A549 (cell line): ENCODE measurements at regions not wholly inside any gene's neighbourhood (a gene's known extent, or its start where the extent isn't known, plus 50 kb on each side); places are given as distances from the start of the nearest gene placed in this dataset.
"Not testable (repeated sequence)": the region's sequence is repeated elsewhere in the genome, so short reads cannot be mapped to it uniquely, and the experiment has no call there.

ENCODE experiments used
- ATAC-seq, 2 experiments: fragments of 200-7000 bp in 1 of 2; fragments of >200 bp in 1 of 2; cut with Nextera tagmentation in 1 of 2; cut with Tn5 transposase in 1 of 2; 3 replicates each; pipeline versions ENCODE4 v1.8.0 to v1.9.1; 2018 to 2020; ENCODE audit warnings: mild to moderate bottlenecking in 1 of 2, moderate library complexity in 1 of 2
- CTCF ChIA-PET: fragments of 300-600 bp; sonication (Branson Sonifier 250); formaldehyde crosslinking; extraction: SDS; loops from one replicate; lab custom pipeline; 2021; ENCODE audit warnings: antibody characterized with exemption, inconsistent platforms; lab: Yijun Ruan, JAX
- POLR2A ChIA-PET: fragments of 350-600 bp; formaldehyde crosslinking; extraction: SDS; loops from one replicate; lab custom pipeline; 2021; ENCODE audit warnings: antibody characterized with exemption, inconsistent platforms; lab: Yijun Ruan, JAX
- DNase-seq, 2 experiments: peaks; one replicate each; pipeline versions ENCODE4 v3.0.0 to v3.0.0-alpha.2; 2011 to 2016; ENCODE audit warnings: low read depth in 1 of 2, low spot score in 1 of 2
- FAIRE-seq: peaks from 2 replicates; lab custom pipeline; 2011; peaks lifted over from hg19 to GRCh38; lab: Jason Lieb, UNC
- H3K27ac ChIP-seq, 2 experiments: fragments of >200 bp; sonication (Bioruptor Twin); formaldehyde crosslinking; 3 replicates each; pipeline ENCODE4 v1.5.1; 2016 to 2017
- H3K4me1 ChIP-seq: fragments of >200 bp; sonication (Bioruptor Twin); formaldehyde crosslinking; 3 replicates; pipeline ENCODE4 v1.6.1; 2016
- H3K4me2 ChIP-seq: fragments of >200 bp; sonication (Bioruptor Twin); formaldehyde crosslinking; 3 replicates; pipeline ENCODE4 v1.6.1; 2016
- H3K4me3 ChIP-seq: fragments of >200 bp; sonication (Bioruptor Twin); formaldehyde crosslinking; 3 replicates; pipeline ENCODE4 v1.5.1; 2016
- H3K9me3 ChIP-seq: fragments of >200 bp; sonication (Bioruptor Twin); formaldehyde crosslinking; 3 replicates; pipeline ENCODE4 v1.6.1; 2016
- WGBS: methylation state at CpG from one replicate; pipeline ENCODE4 v1.1.6; 2017; ENCODE audit errors: missing lambda C conversion rate; 5-methylcytosine and 5-hydroxymethylcytosine counted together

- CTCF ChIA-PET, H3K27ac ChIP-seq, ATAC-seq, DNase-seq, H3K4me3 ChIP-seq, FAIRE-seq, H3K9me3 ChIP-seq, POLR2A ChIA-PET, H3K4me1 ChIP-seq, H3K4me2 ChIP-seq: not testable (repeated sequence)
- WGBS: 0% methylated on average over 1 of the region's 1 CpG
Observed at GRCh38 chr2:91517846-91518245, 2826.4 kb downstream of the RPIA start.

GRCh38 chr2:91518361-91518981 is 2827.0 kb downstream of the RPIA start:
- H3K27ac ChIP-seq, POLR2A ChIA-PET, H3K9me3 ChIP-seq, FAIRE-seq, H3K4me1 ChIP-seq, DNase-seq, ATAC-seq, H3K4me2 ChIP-seq, H3K4me3 ChIP-seq, CTCF ChIA-PET: not testable (repeated sequence)
- 18% methylated on average over 2 of the region's 5 CpGs for WGBS

GRCh38 chr2:91519359-91519758 is 2827.9 kb downstream of the RPIA start:
- CTCF ChIA-PET, H3K4me2 ChIP-seq, H3K27ac ChIP-seq, POLR2A ChIA-PET, FAIRE-seq, H3K4me3 ChIP-seq, H3K4me1 ChIP-seq, ATAC-seq, H3K9me3 ChIP-seq, DNase-seq: not testable (repeated sequence)
- WGBS: no CpG with 5 or more reads among the region's 3 CpGs

GRCh38 chr2:91519914-91520313 is 2828.4 kb downstream of the RPIA start:
- WGBS: 0% methylated on average over 1 of the region's 5 CpGs
- H3K27ac ChIP-seq, H3K4me2 ChIP-seq, CTCF ChIA-PET, H3K9me3 ChIP-seq, H3K4me3 ChIP-seq, ATAC-seq, FAIRE-seq, POLR2A ChIA-PET, H3K4me1 ChIP-seq, DNase-seq: not testable (repeated sequence)

- DNase-seq, H3K9me3 ChIP-seq, FAIRE-seq, H3K4me3 ChIP-seq, H3K27ac ChIP-seq, CTCF ChIA-PET, ATAC-seq, POLR2A ChIA-PET, H3K4me1 ChIP-seq, H3K4me2 ChIP-seq: not testable (repeated sequence)
- 0% methylated on average over 2 of the region's 3 CpGs for WGBS
Observed at GRCh38 chr2:91520523-91520922, 2829.1 kb downstream of the RPIA start.

GRCh38 chr2:91520972-91521535 is 2829.6 kb downstream of the RPIA start:
- DNase-seq, H3K4me3 ChIP-seq, FAIRE-seq, CTCF ChIA-PET, H3K9me3 ChIP-seq, POLR2A ChIA-PET, H3K4me2 ChIP-seq, H3K27ac ChIP-seq, ATAC-seq, H3K4me1 ChIP-seq: not testable (repeated sequence)
- no CpG with 5 or more reads among the region's 7 CpGs for WGBS

DNA sequence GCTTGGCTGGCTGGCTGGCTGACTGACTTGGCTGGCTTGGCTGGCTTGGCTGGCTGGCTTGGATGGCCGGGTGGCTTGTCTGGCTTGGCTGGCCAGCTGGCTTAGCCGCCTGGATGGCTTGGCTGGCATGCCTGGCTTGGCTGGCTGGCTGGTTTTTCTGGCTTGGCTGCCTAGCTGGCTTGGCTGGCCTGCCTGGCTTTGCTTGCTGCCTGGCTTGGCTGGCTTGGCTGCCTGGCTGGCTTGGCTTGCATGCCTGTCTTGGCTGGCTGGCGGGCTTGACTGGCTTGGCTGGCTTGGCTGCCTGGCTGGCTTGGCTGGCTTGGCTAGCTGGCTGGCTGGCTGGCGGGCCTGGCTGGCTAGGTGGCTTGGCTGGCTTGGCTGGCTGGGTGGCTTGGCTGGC is 2830.5 kb downstream of the RPIA start:
- H3K4me3 ChIP-seq, POLR2A ChIA-PET, DNase-seq, H3K27ac ChIP-seq, H3K4me1 ChIP-seq, FAIRE-seq, CTCF ChIA-PET, H3K4me2 ChIP-seq, ATAC-seq, H3K9me3 ChIP-seq: not testable (repeated sequence)
- no CpG with 5 or more reads among the region's 4 CpGs for WGBS

GRCh38 chr2:91522877-91523276 is 2831.4 kb downstream of the RPIA start:
- FAIRE-seq, POLR2A ChIA-PET, H3K4me3 ChIP-seq, H3K4me2 ChIP-seq, H3K4me1 ChIP-seq, DNase-seq, ATAC-seq, CTCF ChIA-PET, H3K9me3 ChIP-seq, H3K27ac ChIP-seq: not testable (repeated sequence)
- WGBS: 0% methylated on average over 1 of the region's 5 CpGs

- H3K4me1 ChIP-seq, H3K27ac ChIP-seq, FAIRE-seq, H3K9me3 ChIP-seq, H3K4me2 ChIP-seq, H3K4me3 ChIP-seq, POLR2A ChIA-PET, DNase-seq, ATAC-seq, CTCF ChIA-PET: not testable (repeated sequence)
- no CpG with 5 or more reads among the region's 3 CpGs for WGBS
Observed at GRCh38 chr2:91523751-91524150, 2832.3 kb downstream of the RPIA start.

- no CpG with 5 or more reads among the region's 2 CpGs for WGBS
Observed at GRCh38 chr2:91525587-91525986, 2834.1 kb downstream of the RPIA start.

GRCh38 chr2:91526083-91526482 is 2834.6 kb downstream of the RPIA start:
- FAIRE-seq, H3K27ac ChIP-seq, ATAC-seq, CTCF ChIA-PET, H3K4me1 ChIP-seq, H3K4me3 ChIP-seq, H3K4me2 ChIP-seq, POLR2A ChIA-PET, H3K9me3 ChIP-seq, DNase-seq: not testable (repeated sequence)
- WGBS: no CpG with 5 or more reads among the region's 5 CpGs

More at GRCh38 chr2:91525587-91525986, 2834.1 kb downstream of the RPIA start:
- CTCF ChIA-PET, DNase-seq, H3K27ac ChIP-seq, ATAC-seq, H3K4me3 ChIP-seq, H3K4me2 ChIP-seq, H3K4me1 ChIP-seq, H3K9me3 ChIP-seq, POLR2A ChIA-PET, FAIRE-seq: not testable (repeated sequence)
